Prostate gland (tissue), 2 donors: ENCODE measurements at regions not wholly inside any gene's neighbourhood (a gene's known extent, or its start where the extent isn't known, plus 50 kb on each side); places are given as distances from the start of the nearest gene placed in this dataset.

Experiments
- CTCF ChIP-seq, 4 experiments: fragments of 200-600 bp in 2 of 4; fragments of 450-650 bp in 2 of 4; sonication (generic) in 2 of 4; IDR thresholded peaks; 1 replicate in 3 of 4; 2 replicates in 1 of 4; pipeline ENCODE4 v1.5.1; 2016 to 2019; ENCODE audit warnings: antibody characterized with exemption in 4 of 4, mild to moderate bottlenecking in 2 of 4, moderate library complexity in 2 of 4
- POLR2A ChIP-seq: fragments of 450-650 bp; IDR thresholded peaks from one replicate; pipeline ENCODE4 v1.6.1; 2016; ENCODE audit warnings: antibody characterized with exemption, mild to moderate bottlenecking
- POLR2AphosphoS5 ChIP-seq: sonication (generic); formaldehyde crosslinking; IDR thresholded peaks from one replicate; pipeline ENCODE4 v1.6.1; 2017; ENCODE audit warnings: antibody characterized with exemption

GRCh38 chr18:1150344-1150743 lies 245.7 kb downstream of the ADCYAP1 start:
- TF ChIP-seq CTCF (IDR thresholded peaks at IDR 0.05) (no peak), POLR2A (no peak), POLR2AphosphoS5 (no peak)
